Ovary (tissue), 7 donors: ENCODE measurements at regions not wholly inside any gene's neighbourhood (a gene's known extent, or its start where the extent isn't known, plus 50 kb on each side); places are given as distances from the start of the nearest gene placed in this dataset.

ENCODE experiments used
- DNase-seq, 5 donors: peaks; one replicate each; pipeline ENCODE4 v3.0.0-alpha.2; 2019 to 2020
- H3K27ac ChIP-seq, 2 donors: fragments of 200-600 bp; one replicate each; pipeline versions ENCODE4 v1.5.1 to v1.8.0; 2019 to 2022
- H3K27me3 ChIP-seq: fragments of 200-600 bp; one replicate; pipeline ENCODE4 v1.8.0; 2022
- H3K36me3 ChIP-seq: fragments of 200-600 bp; sonication (generic); one replicate; pipeline ENCODE4 v1.5.1; 2019
- H3K4me1 ChIP-seq: one replicate; pipeline ENCODE4 v1.8.1; 2013; ENCODE audit warnings: mild to moderate bottlenecking, moderate library complexity; ENCODE audit not compliant: insufficient read depth
- H3K4me3 ChIP-seq: fragments of 200-600 bp; sonication (generic); one replicate; pipeline ENCODE4 v1.5.1; 2017
- H3K9me3 ChIP-seq, 2 donors: fragments of 200-600 bp in 1 of 2; sonication (generic) in 1 of 2; one replicate each; pipeline versions ENCODE4 v1.5.1 to v1.8.1; 2013 to 2019; ENCODE audit warnings: mild to moderate bottlenecking in 1 of 2, moderate library complexity in 1 of 2
- CTCF ChIP-seq, 3 donors: fragments of 450-650 bp in 2 of 3; fragments of 200-600 bp in 1 of 3; IDR thresholded peaks; one replicate each; pipeline versions ENCODE4 v1.5.1 to v1.8.0; 2016 to 2022; ENCODE audit warnings: antibody characterized with exemption in 3 of 3, mild to moderate bottlenecking in 1 of 3
- EP300 ChIP-seq: sonication (generic); formaldehyde crosslinking; IDR thresholded peaks from one replicate; pipeline ENCODE4 v1.6.1; 2017; ENCODE audit warnings: antibody characterized with exemption
- POLR2A ChIP-seq: fragments of 450-650 bp; IDR thresholded peaks from one replicate; pipeline ENCODE4 v1.6.1; 2017; ENCODE audit warnings: antibody characterized with exemption, mild to moderate bottlenecking, moderate library complexity
- WGBS, 3 donors: extraction: QIAGEN DNeasy Blood & Tissue Kit in 1 of 3; methylation state at CpG; one replicate each; pipeline versions ENCODE4 v1.1.5 to v1.1.7; 2013 to 2017; 5-methylcytosine and 5-hydroxymethylcytosine counted together
- intact Hi-C, 4 donors: fragments of 100-400 bp; cut with DNase I; formaldehyde crosslinking; loops; one replicate each; pipeline versions ENCODE4 v1.11.0 to v1.15.1; 2022 to 2023
- donor health status: DM: no; HTN: no; CAD: no; lungs with moderate emphysema.
- donor health status: DM: no; HTN: no; CAD: no.
- donor health status: Bipolar disorder and iron deficiency.
- donor health status: DM: no; HTN: no; CAD: no.
- donor health status: DM: yes; HTN: yes; CAD: no.

- H3K27ac ChIP-seq: no peak overlapping the region
- H3K4me1 ChIP-seq: no peaks in the 10 kb centered on the region
- H3K36me3 ChIP-seq: no peaks in the 10 kb centered on the region
- H3K9me3 ChIP-seq: no peaks in the 10 kb centered on the region
- intact Hi-C loops: no loop called here
- no peak for TF ChIP-seq EP300
- no peak for TF ChIP-seq CTCF (IDR thresholded peaks at IDR 0.05)
- TF ChIP-seq POLR2A: no peak
- no peak overlapping the region for H3K4me3 ChIP-seq
- no peaks in the 10 kb centered on the region for H3K27me3 ChIP-seq
- DNase-seq: no peak
- 86 to 91% (median 87%) methylated on average over 5 of the region's 5 CpGs for WGBS, 3 donors
Measured at GRCh38 chrX:88416002-88416401, 331.0 kb upstream of the CPXCR1 start.

GRCh38 chrX:88416965-88417364, 330.1 kb upstream of the CPXCR1 start:
- Histone ChIP-seq H3K4me1 (no peaks in the 10 kb centered on the region), H3K27me3 (no peaks in the 10 kb centered on the region), H3K4me3 (no peak overlapping the region), H3K27ac (no peak overlapping the region), H3K9me3 (no peaks in the 10 kb centered on the region), H3K36me3 (no peaks in the 10 kb centered on the region)
- no peak for DNase-seq
- TF ChIP-seq POLR2A (no peak), CTCF (IDR thresholded peaks at IDR 0.05) (no peak), EP300 (no peak)
- intact Hi-C loops: no loop called here
- 50 to 62% (median 58%) methylated on average over 4 of the region's 4 CpGs for WGBS, 3 donors

GRCh38 chrX:88424071-88424470, 323.0 kb upstream of the CPXCR1 start:
- Histone ChIP-seq H3K27ac (no peak overlapping the region), H3K4me3 (no peak overlapping the region), H3K9me3 (no peaks in the 10 kb centered on the region), H3K36me3 (no peaks in the 10 kb centered on the region), H3K27me3 (no peaks in the 10 kb centered on the region), H3K4me1 (no peaks in the 10 kb centered on the region)
- TF ChIP-seq EP300 (no peak), CTCF (IDR thresholded peaks at IDR 0.05) (no peak)
- intact Hi-C loops: no loop called here
- DNase-seq: no peak

DNA sequence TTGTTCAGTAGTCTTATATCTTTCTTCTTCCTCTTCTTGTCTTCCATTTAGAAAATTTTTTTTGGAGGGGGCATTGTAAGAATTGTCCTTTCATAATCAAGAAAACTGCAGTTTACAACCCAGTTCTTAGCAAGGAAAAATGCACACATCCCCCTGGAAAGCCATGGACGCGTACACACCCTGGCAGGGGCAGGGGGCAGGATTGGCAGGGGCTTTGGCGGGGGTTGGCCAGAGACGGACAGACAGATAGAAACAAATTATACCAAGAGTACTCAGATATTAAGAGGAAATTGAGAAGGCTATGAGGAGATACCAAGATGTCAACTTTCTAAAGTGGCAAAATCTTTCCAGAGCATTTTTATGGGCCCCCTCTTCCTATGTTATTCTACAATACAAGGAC, 322.5 kb upstream of the CPXCR1 start:
- no peak overlapping the region for H3K4me3 ChIP-seq
- WGBS, 3 donors: 70 to 80% (median 80%) methylated on average over 4 of the region's 4 CpGs
- H3K9me3 ChIP-seq: no peaks in the 10 kb centered on the region
- H3K27ac ChIP-seq: no peak overlapping the region
- no peaks in the 10 kb centered on the region for H3K4me1 ChIP-seq
- H3K36me3 ChIP-seq: no peaks in the 10 kb centered on the region
- no peak for DNase-seq
- intact Hi-C loops: no loop called here
- TF ChIP-seq CTCF (IDR thresholded peaks at IDR 0.05) (no peak), EP300 (no peak), POLR2A (no peak)
- no peaks in the 10 kb centered on the region for H3K27me3 ChIP-seq

DNA sequence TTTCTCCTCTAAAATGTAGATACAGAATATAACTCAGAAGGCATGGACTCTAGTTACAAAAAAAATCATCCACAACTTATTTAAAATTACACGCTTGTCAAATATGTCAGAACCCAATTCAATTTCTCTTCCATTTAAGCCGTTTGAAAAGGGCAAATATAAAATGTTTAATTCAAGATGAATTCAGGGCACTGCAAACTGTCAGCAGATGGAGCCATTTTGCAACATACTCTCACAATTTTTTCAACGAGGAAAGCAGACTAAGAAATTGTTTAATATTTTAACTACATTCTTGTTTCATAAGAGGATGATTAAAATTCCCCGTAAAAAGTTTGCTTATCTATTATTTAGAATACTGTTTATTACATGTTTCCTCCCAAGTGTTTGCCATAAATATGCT, 321.3 kb upstream of the CPXCR1 start:
- TF ChIP-seq POLR2A: no peak
- no peak for TF ChIP-seq EP300
- TF ChIP-seq CTCF (IDR thresholded peaks at IDR 0.05): no peak
- H3K27me3 ChIP-seq: no peaks in the 10 kb centered on the region
- no peak overlapping the region for H3K27ac ChIP-seq
- DNase-seq: no peak
- no peaks in the 10 kb centered on the region for H3K9me3 ChIP-seq
- H3K36me3 ChIP-seq: no peaks in the 10 kb centered on the region
- WGBS, 3 donors: 15 to 25% (median 23%) methylated on average over 4 of the region's 4 CpGs
- intact Hi-C loops: no loop called here
- no peaks in the 10 kb centered on the region for H3K4me1 ChIP-seq
- H3K4me3 ChIP-seq: no peak overlapping the region
